CD4-positive, alpha-beta T cell treated with Interleukin-4 for 4 hours (primary cell): ENCODE measurements at regions not wholly inside any gene's neighbourhood (a gene's known extent, or its start where the extent isn't known, plus 50 kb on each side); places are given as distances from the start of the nearest gene placed in this dataset.
"Not testable (repeated sequence)": the region's sequence is repeated elsewhere in the genome, so short reads cannot be mapped to it uniquely, and the experiment has no call there.

ENCODE experiments used
- DNase-seq: peaks from one replicate; pipeline ENCODE4 v3.0.0-alpha.2; 2020

GRCh38 chr15:35937380-35937779 lies 391.4 kb upstream of the DPH6 start:
- no peak for DNase-seq

GRCh38 chr15:35944945-35945585 lies 399.1 kb upstream of the DPH6 start:
- DNase-seq = no peak

GRCh38 chr15:35953424-35953823 lies 407.5 kb upstream of the DPH6 start:
- DNase-seq = no peak

- DNase-seq = no peak
Measured at GRCh38 chr15:35956056-35956455, 410.1 kb upstream of the DPH6 start.

GRCh38 chr15:35958021-35958420 lies 412.1 kb upstream of the DPH6 start:
- DNase-seq = no peak

GRCh38 chr15:35958975-35959374 lies 413.0 kb upstream of the DPH6 start:
- no peak for DNase-seq

- DNase-seq = no peak
Measured at GRCh38 chr15:35963326-35963725, 417.4 kb upstream of the DPH6 start.

GRCh38 chr15:35966781-35967180 lies 420.8 kb upstream of the DPH6 start:
- no peak for DNase-seq

- not testable (repeated sequence) for DNase-seq
Measured at GRCh38 chr15:35967968-35968367, 422.0 kb upstream of the DPH6 start.

GRCh38 chr15:35973029-35973428 lies 427.1 kb upstream of the DPH6 start:
- DNase-seq = no peak

- DNase-seq = no peak
Measured at GRCh38 chr15:35974052-35974451, 428.1 kb upstream of the DPH6 start.

- no peak for DNase-seq
Measured at GRCh38 chr15:35975941-35976340, 430.0 kb upstream of the DPH6 start.

- DNase-seq = no peak
Measured at GRCh38 chr15:35979608-35980007, 433.6 kb upstream of the DPH6 start.

- DNase-seq = no peak
Measured at GRCh38 chr15:35980719-35981118, 434.8 kb upstream of the DPH6 start.

- no peak for DNase-seq
Measured at GRCh38 chr15:35986191-35986721, 440.3 kb upstream of the DPH6 start.

GRCh38 chr15:35987056-35987455 lies 441.1 kb upstream of the DPH6 start:
- no peak for DNase-seq

- DNase-seq = no peak
Measured at GRCh38 chr15:35991386-35991785, 445.4 kb upstream of the DPH6 start.

- DNase-seq = no peak
Measured at GRCh38 chr15:35992791-35993190, 446.8 kb upstream of the DPH6 start.

- no peak for DNase-seq
Measured at GRCh38 chr15:35993196-35993595, 447.2 kb upstream of the DPH6 start.

- DNase-seq = no peak
Measured at GRCh38 chr15:35994876-35995275, 448.9 kb upstream of the DPH6 start.

GRCh38 chr15:35998663-35999602 lies 453.0 kb upstream of the DPH6 start:
- no peak for DNase-seq

- DNase-seq = no peak
Measured at GRCh38 chr15:36004891-36005490, 459.0 kb upstream of the DPH6 start.

- DNase-seq = no peak
Measured at GRCh38 chr15:36005542-36005941, 459.6 kb upstream of the DPH6 start.

GRCh38 chr15:36007699-36008098 lies 461.7 kb upstream of the DPH6 start:
- no peak for DNase-seq
